CD4-positive, alpha-beta memory T cell (primary cell): ENCODE measurements at regions not wholly inside any gene's neighbourhood (a gene's known extent, or its start where the extent isn't known, plus 50 kb on each side); places are given as distances from the start of the nearest gene placed in this dataset.

Experiments used
- CTCF ChIA-PET: fragments of 350-600 bp; sonication (Branson Sonifier 250); formaldehyde crosslinking; loops from one replicate; lab custom pipeline; 2021; ENCODE audit warnings: inconsistent platforms; ENCODE audit not compliant: partially characterized antibody; lab: Charles Lee
- POLR2A ChIA-PET: fragments of 350-600 bp; sonication (Branson Sonifier 250); formaldehyde crosslinking; loops from one replicate; lab custom pipeline; 2021; ENCODE audit not compliant: partially characterized antibody; lab: Charles Lee
- DNase-seq, 5 donors: peaks; one replicate each; pipeline versions ENCODE4 v3.0.0 to v3.0.0-alpha.2; 2020 to 2022; ENCODE audit warnings: mixed read lengths in 1 of 5
- H3K27ac ChIP-seq: one replicate; pipeline ENCODE4 v1.7.0; 2013; ENCODE audit warnings: low read depth, low read length
- H3K27me3 ChIP-seq: 2 replicates; pipeline ENCODE4 v1.7.0; 2013; ENCODE audit warnings: mild to moderate bottlenecking, low read length, moderate library complexity; ENCODE audit not compliant: insufficient read depth
- H3K36me3 ChIP-seq: 2 replicates; pipeline ENCODE4 v1.7.0; 2013; ENCODE audit warnings: mild to moderate bottlenecking, low read length, moderate library complexity; ENCODE audit not compliant: insufficient read depth
- H3K4me1 ChIP-seq: 2 replicates; pipeline ENCODE4 v1.7.0; 2013; ENCODE audit warnings: mild to moderate bottlenecking, low read length, moderate library complexity; ENCODE audit not compliant: insufficient read depth
- H3K4me3 ChIP-seq, 2 donors: one replicate each; pipeline ENCODE4 v1.7.0; 2013; ENCODE audit warnings: low read length in 2 of 2, mild to moderate bottlenecking in 1 of 2
- H3K9me3 ChIP-seq, 2 donors: one replicate each; pipeline ENCODE4 v1.7.0; 2013; ENCODE audit warnings: low read length in 2 of 2, control low read depth in 1 of 2; ENCODE audit not compliant: control insufficient read depth in 1 of 2
- H3K27ac Mint-ChIP-seq, 7 donors: one replicate each; pipeline ENCODE4 v1.8.0; 2020 to 2021; ENCODE audit warnings: mixed read lengths in 7 of 7, mild to moderate bottlenecking in 6 of 7, inconsistent platforms in 3 of 7, moderate library complexity in 3 of 7
- H3K27me3 Mint-ChIP-seq, 2 donors: one replicate each; pipeline ENCODE4 v1.8.0; 2020 to 2021; ENCODE audit warnings: mixed read lengths in 2 of 2
- H3K36me3 Mint-ChIP-seq, 2 donors: one replicate each; pipeline ENCODE4 v1.8.0; 2020 to 2021; ENCODE audit warnings: mixed read lengths in 2 of 2, inconsistent platforms in 1 of 2, mild to moderate bottlenecking in 1 of 2
- H3K4me1 Mint-ChIP-seq, 4 donors: one replicate each; pipeline ENCODE4 v1.8.0; 2020 to 2021; ENCODE audit warnings: mixed read lengths in 4 of 4, mild to moderate bottlenecking in 1 of 4
- H3K4me3 Mint-ChIP-seq, 8 donors: one replicate each; pipeline ENCODE4 v1.8.0; 2020 to 2021; ENCODE audit warnings: mixed read lengths in 8 of 8, mild to moderate bottlenecking in 7 of 8, moderate library complexity in 6 of 8, inconsistent platforms in 3 of 8
- H3K9me3 Mint-ChIP-seq, 8 donors: one replicate each; pipeline ENCODE4 v1.8.0; 2020 to 2021; ENCODE audit warnings: mixed read lengths in 8 of 8, mild to moderate bottlenecking in 5 of 8, inconsistent platforms in 3 of 8, moderate library complexity in 1 of 8
- intact Hi-C: fragments of 100-400 bp; cut with micrococcal nuclease; formaldehyde crosslinking; loops from one replicate; pipeline ENCODE4 v1.15.1; 2023

DNA sequence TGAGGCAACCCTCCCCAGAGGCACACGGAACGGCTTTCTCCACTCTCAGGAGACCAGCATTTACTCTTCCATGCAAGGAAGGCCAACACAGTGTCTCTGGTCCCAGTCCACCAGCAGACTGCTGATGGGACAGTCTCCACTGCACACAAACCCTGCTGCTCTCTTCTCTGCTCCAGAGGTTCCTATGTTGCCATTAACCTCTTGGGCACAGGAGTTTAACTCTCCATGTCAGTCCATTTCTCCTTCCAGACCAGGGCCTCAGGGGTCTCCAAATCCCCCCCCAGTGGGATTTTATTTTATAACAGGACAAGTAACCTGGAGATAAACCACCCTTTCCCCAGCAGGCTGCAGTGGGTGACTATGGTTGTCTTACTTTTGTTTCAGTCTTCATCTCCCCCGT, 452.5 kb downstream of the GADD45G start:
- Histone ChIP-seq H3K9me3 (no peaks in the 10 kb centered on the region), H3K27ac (no peak overlapping the region), H3K27me3 (no peaks in the 10 kb centered on the region), H3K4me3 (no peak overlapping the region), H3K36me3 (no peaks in the 10 kb centered on the region), H3K4me1 (no peaks in the 10 kb centered on the region)
- H3K27me3 Mint-ChIP-seq = peaks cover 4 to 34% of the 10 kb centered on the region in 2 donors
- POLR2A ChIA-PET = no interaction called here
- no peaks in the 10 kb centered on the region for H3K36me3 Mint-ChIP-seq
- H3K4me3 Mint-ChIP-seq = no peak overlapping the region
- H3K4me1 Mint-ChIP-seq = peaks cover 0 to 5% (median 0%) of the 10 kb centered on the region in 4 donors
- CTCF ChIA-PET = no interaction called here
- intact Hi-C loops = no loop called here
- DNase-seq = no peak
- no peak overlapping the region for H3K27ac Mint-ChIP-seq
- H3K9me3 Mint-ChIP-seq = no peaks in the 10 kb centered on the region

DNA sequence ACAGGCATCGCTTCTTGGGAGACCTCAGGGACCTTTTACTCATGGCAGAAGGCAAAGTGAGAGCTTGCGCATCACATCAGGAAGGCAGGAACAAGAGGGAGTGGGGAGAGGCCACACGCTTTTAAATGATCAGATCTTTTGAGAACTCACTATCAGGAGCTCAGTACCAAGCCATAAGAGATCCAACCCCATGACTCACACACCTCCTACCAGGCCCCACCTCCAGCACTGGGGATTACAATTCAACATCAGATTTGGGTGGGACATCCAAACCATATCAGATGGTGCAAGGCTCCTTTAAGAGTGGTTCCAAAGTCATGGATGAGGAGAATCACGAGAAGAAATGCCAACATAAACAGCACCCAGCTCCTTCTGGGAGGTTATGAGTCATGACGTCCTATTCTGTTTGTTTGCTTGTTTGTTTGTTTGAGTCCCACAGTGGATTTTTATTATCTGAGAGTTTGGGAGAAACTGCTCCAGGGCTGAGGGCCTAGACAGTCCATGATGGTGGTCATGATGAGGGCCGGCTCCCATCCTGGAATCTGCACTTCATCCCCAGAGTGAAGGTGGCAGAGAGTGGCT, 453.5 kb downstream of the GADD45G start:
- ChIA-PET POLR2A (no interaction called here), CTCF (no interaction called here)
- Histone ChIP-seq H3K27ac (no peak overlapping the region), H3K36me3 (no peaks in the 10 kb centered on the region), H3K4me1 (no peaks in the 10 kb centered on the region), H3K4me3 (no peak overlapping the region), H3K27me3 (no peaks in the 10 kb centered on the region), H3K9me3 (no peaks in the 10 kb centered on the region)
- H3K9me3 Mint-ChIP-seq = no peaks in the 10 kb centered on the region
- H3K27me3 Mint-ChIP-seq = peaks cover 4 to 29% of the 10 kb centered on the region in 2 donors
- no peak overlapping the region for H3K27ac Mint-ChIP-seq
- H3K4me1 Mint-ChIP-seq = peaks cover 0 to 5% (median 0%) of the 10 kb centered on the region in 4 donors
- H3K4me3 Mint-ChIP-seq = no peak overlapping the region
- no peak for DNase-seq
- intact Hi-C loops = no loop called here
- H3K36me3 Mint-ChIP-seq = no peaks in the 10 kb centered on the region

DNA sequence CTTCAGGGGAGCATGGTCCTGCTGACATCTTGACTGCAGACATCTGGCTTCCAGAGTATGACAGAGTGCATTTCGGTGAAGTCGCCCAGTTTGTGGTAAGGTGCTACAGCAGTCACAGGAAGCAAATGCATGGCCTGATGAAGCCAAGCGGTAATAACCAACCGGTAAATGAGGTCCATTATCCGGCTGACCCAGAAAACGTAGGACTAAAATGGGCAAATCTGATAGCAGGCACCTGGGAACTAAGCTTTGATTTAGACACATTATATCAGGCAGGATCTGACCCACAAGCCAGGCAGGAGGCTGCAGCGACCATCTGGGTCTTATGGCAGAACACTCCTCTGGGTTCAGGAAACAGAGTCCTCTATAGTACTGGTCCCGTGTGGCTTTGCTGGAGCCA, 454.6 kb downstream of the GADD45G start:
- peaks cover 0 to 5% (median 0%) of the 10 kb centered on the region in 4 donors for H3K4me1 Mint-ChIP-seq
- H3K4me3 Mint-ChIP-seq = no peak overlapping the region
- Histone ChIP-seq H3K36me3 (no peaks in the 10 kb centered on the region), H3K4me3 (no peak overlapping the region), H3K27me3 (no peaks in the 10 kb centered on the region), H3K9me3 (no peaks in the 10 kb centered on the region), H3K27ac (no peak overlapping the region), H3K4me1 (no peaks in the 10 kb centered on the region)
- CTCF ChIA-PET = no interaction called here
- DNase-seq = no peak
- peaks cover 3 to 22% of the 10 kb centered on the region in 2 donors for H3K27me3 Mint-ChIP-seq
- intact Hi-C loops = no loop called here
- H3K9me3 Mint-ChIP-seq = no peaks in the 10 kb centered on the region
- POLR2A ChIA-PET = no interaction called here
- no peak overlapping the region for H3K27ac Mint-ChIP-seq
- H3K36me3 Mint-ChIP-seq = no peaks in the 10 kb centered on the region

DNA sequence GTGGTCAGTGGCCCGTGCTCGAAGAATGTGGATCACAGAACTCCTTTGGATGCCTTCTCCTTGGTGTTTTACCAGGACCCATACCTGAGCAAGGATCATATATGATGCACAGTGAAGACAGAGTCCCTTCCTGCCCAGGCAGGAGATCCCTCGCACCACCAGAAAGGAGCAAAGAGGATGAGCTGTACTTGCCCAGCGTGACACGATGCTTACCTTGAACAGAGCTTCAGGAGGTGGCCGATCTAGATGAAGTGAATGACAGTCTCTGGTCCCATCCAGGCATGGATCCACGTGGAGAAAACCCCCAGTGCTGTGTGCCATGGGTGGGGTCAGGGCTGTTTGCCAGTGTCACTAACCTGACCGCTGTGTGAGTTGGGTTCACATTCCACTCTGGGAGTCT, 455.4 kb downstream of the GADD45G start:
- Histone ChIP-seq H3K4me3 (no peak overlapping the region), H3K36me3 (no peaks in the 10 kb centered on the region), H3K27ac (no peak overlapping the region), H3K9me3 (no peaks in the 10 kb centered on the region), H3K4me1 (no peaks in the 10 kb centered on the region), H3K27me3 (no peaks in the 10 kb centered on the region)
- Mint-ChIP-seq H3K27me3 (peaks cover 2 to 19% of the 10 kb centered on the region in 2 donors), H3K4me3 (no peak overlapping the region), H3K36me3 (no peaks in the 10 kb centered on the region), H3K4me1 (peaks cover 0 to 5% (median 0%) of the 10 kb centered on the region in 4 donors), H3K27ac (no peak overlapping the region), H3K9me3 (no peaks in the 10 kb centered on the region)
- CTCF ChIA-PET = no interaction called here
- intact Hi-C loops = no loop called here
- DNase-seq = no peak
- POLR2A ChIA-PET = no interaction called here

DNA sequence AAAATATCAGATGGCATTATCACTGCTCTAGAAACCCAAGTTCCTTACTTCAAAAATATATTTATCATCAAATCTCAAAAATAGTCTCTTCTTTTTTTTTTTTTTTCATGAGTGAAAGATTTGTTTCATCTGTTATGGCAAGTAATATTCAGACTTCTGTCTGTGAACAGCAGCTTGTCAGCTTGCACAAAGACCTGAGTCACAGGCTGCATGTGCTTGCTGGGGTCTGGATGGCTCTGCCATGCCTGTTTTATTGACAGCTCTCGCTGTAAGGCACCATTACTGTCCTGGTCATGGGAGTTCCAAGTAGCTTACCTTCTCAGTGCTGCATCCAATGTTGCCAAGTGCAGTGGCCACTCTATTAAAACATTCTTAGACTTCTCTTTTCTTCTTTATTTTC, 456.4 kb downstream of the GADD45G start:
- H3K9me3 Mint-ChIP-seq = no peaks in the 10 kb centered on the region
- Histone ChIP-seq H3K27ac (no peak overlapping the region), H3K27me3 (no peaks in the 10 kb centered on the region), H3K9me3 (no peaks in the 10 kb centered on the region), H3K4me1 (no peaks in the 10 kb centered on the region), H3K36me3 (no peaks in the 10 kb centered on the region), H3K4me3 (no peak overlapping the region)
- H3K4me1 Mint-ChIP-seq = peaks cover 0 to 5% (median 0%) of the 10 kb centered on the region in 4 donors
- no peak overlapping the region for H3K4me3 Mint-ChIP-seq
- peaks cover 0 to 12% of the 10 kb centered on the region in 2 donors for H3K27me3 Mint-ChIP-seq
- CTCF ChIA-PET = no interaction called here
- POLR2A ChIA-PET = interaction anchor here (0.7 kb wide), 1 partner anchor 89 kb away, joined by 3 read pairs; no protein-coding TSS in a partner anchor
- no peaks in the 10 kb centered on the region for H3K36me3 Mint-ChIP-seq
- intact Hi-C loops = no loop called here
- no peak for DNase-seq
- no peak overlapping the region for H3K27ac Mint-ChIP-seq

DNA sequence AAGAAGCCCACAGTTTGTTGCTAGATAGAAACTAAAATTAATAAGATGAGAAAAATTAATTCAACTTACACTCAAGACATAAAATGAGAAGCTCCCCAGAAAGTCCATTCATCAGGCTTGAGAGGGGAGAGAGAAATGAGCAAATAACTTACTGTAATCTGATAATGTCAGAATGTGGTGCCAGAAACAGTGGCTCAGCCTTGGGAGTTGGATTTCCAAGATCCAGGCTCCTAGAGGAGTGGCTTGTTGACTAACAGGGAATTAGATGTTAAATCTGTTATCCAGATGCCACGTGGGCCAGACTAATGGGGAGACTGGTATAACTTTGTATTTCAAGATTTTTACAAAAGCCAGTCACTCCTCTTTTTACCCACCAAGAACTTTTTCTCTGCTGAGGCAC, 458.2 kb downstream of the GADD45G start:
- no peak for DNase-seq
- ChIA-PET POLR2A (no interaction called here), CTCF (no interaction called here)
- H3K4me1 ChIP-seq = no peaks in the 10 kb centered on the region
- no peaks in the 10 kb centered on the region for H3K9me3 ChIP-seq
- intact Hi-C loops = no loop called here
- no peak overlapping the region for H3K27ac Mint-ChIP-seq
- no peaks in the 10 kb centered on the region for H3K9me3 Mint-ChIP-seq
- H3K36me3 ChIP-seq = no peaks in the 10 kb centered on the region
- H3K4me3 Mint-ChIP-seq = no peak overlapping the region
- no peak overlapping the region for H3K27ac ChIP-seq
- peaks cover 0 to 5% (median 0%) of the 10 kb centered on the region in 4 donors for H3K4me1 Mint-ChIP-seq
- peaks cover 0 to 9% of the 10 kb centered on the region in 2 donors for H3K27me3 Mint-ChIP-seq
- no peaks in the 10 kb centered on the region for H3K36me3 Mint-ChIP-seq
- no peak overlapping the region for H3K4me3 ChIP-seq
- H3K27me3 ChIP-seq = peaks cover 4% of the 10 kb centered on the region

DNA sequence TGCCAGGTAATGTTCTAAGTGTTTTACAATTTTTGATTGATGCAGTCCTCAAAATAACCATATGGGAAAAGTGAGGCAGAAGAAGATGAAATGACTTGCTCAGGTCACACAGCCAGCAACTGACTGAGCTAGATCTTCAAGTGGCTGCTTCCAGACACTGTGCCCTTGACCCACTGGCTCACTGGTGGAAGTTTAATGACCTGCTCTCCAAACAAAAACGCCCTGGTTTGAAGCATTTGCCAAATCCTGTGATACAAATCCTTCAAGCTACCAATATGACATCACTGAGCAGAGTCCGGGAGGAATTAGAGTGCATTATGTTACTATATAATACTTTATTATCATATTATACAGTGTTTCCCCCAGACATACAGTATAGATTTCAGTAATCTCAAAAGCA, 459.4 kb downstream of the GADD45G start:
- Histone ChIP-seq H3K4me3 (no peak overlapping the region), H3K27ac (no peak overlapping the region), H3K27me3 (peaks cover 4% of the 10 kb centered on the region), H3K36me3 (no peaks in the 10 kb centered on the region), H3K9me3 (no peaks in the 10 kb centered on the region), H3K4me1 (no peaks in the 10 kb centered on the region)
- Mint-ChIP-seq H3K36me3 (no peaks in the 10 kb centered on the region), H3K4me1 (peaks cover 0 to 5% (median 0%) of the 10 kb centered on the region in 4 donors), H3K9me3 (no peaks in the 10 kb centered on the region), H3K27ac (no peak overlapping the region), H3K27me3 (peaks cover 5 to 19% of the 10 kb centered on the region in 2 donors), H3K4me3 (no peak overlapping the region)
- no peak for DNase-seq
- CTCF ChIA-PET = no interaction called here
- POLR2A ChIA-PET = no interaction called here
- intact Hi-C loops = no loop called here
